Ovary (tissue), 7 donors: ENCODE measurements at regions not wholly inside any gene's neighbourhood (a gene's known extent, or its start where the extent isn't known, plus 50 kb on each side); places are given as distances from the start of the nearest gene placed in this dataset.

Experiments
- DNase-seq, 5 donors: peaks; one replicate each; pipeline ENCODE4 v3.0.0-alpha.2; 2019 to 2020
- H3K27ac ChIP-seq, 2 donors: fragments of 200-600 bp; one replicate each; pipeline versions ENCODE4 v1.5.1 to v1.8.0; 2019 to 2022
- H3K27me3 ChIP-seq: fragments of 200-600 bp; one replicate; pipeline ENCODE4 v1.8.0; 2022
- H3K36me3 ChIP-seq: fragments of 200-600 bp; sonication (generic); one replicate; pipeline ENCODE4 v1.5.1; 2019
- H3K4me1 ChIP-seq: one replicate; pipeline ENCODE4 v1.8.1; 2013; ENCODE audit warnings: mild to moderate bottlenecking, moderate library complexity; ENCODE audit not compliant: insufficient read depth
- H3K4me3 ChIP-seq: fragments of 200-600 bp; sonication (generic); one replicate; pipeline ENCODE4 v1.5.1; 2017
- H3K9me3 ChIP-seq, 2 donors: fragments of 200-600 bp in 1 of 2; sonication (generic) in 1 of 2; one replicate each; pipeline versions ENCODE4 v1.5.1 to v1.8.1; 2013 to 2019; ENCODE audit warnings: mild to moderate bottlenecking in 1 of 2, moderate library complexity in 1 of 2
- CTCF ChIP-seq, 3 donors: fragments of 450-650 bp in 2 of 3; fragments of 200-600 bp in 1 of 3; IDR thresholded peaks; one replicate each; pipeline versions ENCODE4 v1.5.1 to v1.8.0; 2016 to 2022; ENCODE audit warnings: antibody characterized with exemption in 3 of 3, mild to moderate bottlenecking in 1 of 3
- EP300 ChIP-seq: sonication (generic); formaldehyde crosslinking; IDR thresholded peaks from one replicate; pipeline ENCODE4 v1.6.1; 2017; ENCODE audit warnings: antibody characterized with exemption
- POLR2A ChIP-seq: fragments of 450-650 bp; IDR thresholded peaks from one replicate; pipeline ENCODE4 v1.6.1; 2017; ENCODE audit warnings: antibody characterized with exemption, mild to moderate bottlenecking, moderate library complexity
- WGBS, 3 donors: extraction: QIAGEN DNeasy Blood & Tissue Kit in 1 of 3; methylation state at CpG; one replicate each; pipeline versions ENCODE4 v1.1.5 to v1.1.7; 2013 to 2017; 5-methylcytosine and 5-hydroxymethylcytosine counted together
- intact Hi-C, 4 donors: fragments of 100-400 bp; cut with DNase I; formaldehyde crosslinking; loops; one replicate each; pipeline versions ENCODE4 v1.11.0 to v1.15.1; 2022 to 2023
- donor health status: DM: no; HTN: no; CAD: no; lungs with moderate emphysema.
- donor health status: DM: no; HTN: no; CAD: no.
- donor health status: Bipolar disorder and iron deficiency.
- donor health status: DM: no; HTN: no; CAD: no.
- donor health status: DM: yes; HTN: yes; CAD: no.

GRCh38 chrX:15918003-15918402 is 63.4 kb upstream of the AP1S2 start:
- Histone ChIP-seq H3K4me1 (no peaks in the 10 kb centered on the region), H3K27me3 (no peaks in the 10 kb centered on the region), H3K4me3 (no peak overlapping the region), H3K9me3 (no peaks in the 10 kb centered on the region), H3K36me3 (no peaks in the 10 kb centered on the region), H3K27ac (no peak overlapping the region)
- TF ChIP-seq EP300, result no peak
- TF ChIP-seq CTCF (IDR thresholded peaks at IDR 0.05), result no peak
- TF ChIP-seq POLR2A, result no peak
- intact Hi-C loops, result no loop called here
- no peak for DNase-seq
- WGBS, 3 donors, result 81 to 89% (median 87%) methylated on average over 1 of the region's 1 CpG

- intact Hi-C loops, result no loop called here
- Histone ChIP-seq H3K27me3 (no peaks in the 10 kb centered on the region), H3K4me1 (no peaks in the 10 kb centered on the region), H3K27ac (no peak overlapping the region), H3K36me3 (no peaks in the 10 kb centered on the region), H3K9me3 (no peaks in the 10 kb centered on the region), H3K4me3 (no peak overlapping the region)
- DNase-seq, result no peak
- 20 to 33% (median 22%) methylated on average over 4 of the region's 4 CpGs for WGBS, 3 donors
- TF ChIP-seq CTCF (IDR thresholded peaks at IDR 0.05), result no peak
- no peak for TF ChIP-seq EP300
- TF ChIP-seq POLR2A, result no peak
Measured at GRCh38 chrX:15916704-15917084, 62.1 kb upstream of the AP1S2 start.

- no peaks in the 10 kb centered on the region for H3K27me3 ChIP-seq
- H3K9me3 ChIP-seq, result no peaks in the 10 kb centered on the region
- H3K4me1 ChIP-seq, result no peaks in the 10 kb centered on the region
- no peak overlapping the region for H3K4me3 ChIP-seq
- WGBS, 3 donors, result 39 to 42% (median 40%) methylated on average over 5 of the region's 5 CpGs
- no peak overlapping the region for H3K27ac ChIP-seq
- DNase-seq, result no peak
- intact Hi-C loops, result no loop called here
- H3K36me3 ChIP-seq, result no peaks in the 10 kb centered on the region
- no peak for TF ChIP-seq EP300
- TF ChIP-seq POLR2A, result no peak
- no peak for TF ChIP-seq CTCF (IDR thresholded peaks at IDR 0.05)
Measured at GRCh38 chrX:15915959-15916703, 61.5 kb upstream of the AP1S2 start.

- TF ChIP-seq POLR2A, result no peak
- TF ChIP-seq CTCF (IDR thresholded peaks at IDR 0.05), result no peak
- no peak for TF ChIP-seq EP300
- Histone ChIP-seq H3K4me3 (no peak overlapping the region), H3K9me3 (no peaks in the 10 kb centered on the region), H3K27me3 (no peaks in the 10 kb centered on the region), H3K36me3 (no peaks in the 10 kb centered on the region), H3K4me1 (no peaks in the 10 kb centered on the region), H3K27ac (no peak overlapping the region)
- WGBS, 3 donors, result 75 to 83% (median 82%) methylated on average over 1 of the region's 1 CpG
- intact Hi-C loops, result no loop called here
- DNase-seq, result no peak
Measured at GRCh38 chrX:15914486-15914885, 59.9 kb upstream of the AP1S2 start.
